ENCODE measurements at regions not wholly inside any gene's neighbourhood (a gene's known extent, or its start where the extent isn't known, plus 50 kb on each side); places are given as distances from the start of the nearest gene placed in this dataset.

DNA sequence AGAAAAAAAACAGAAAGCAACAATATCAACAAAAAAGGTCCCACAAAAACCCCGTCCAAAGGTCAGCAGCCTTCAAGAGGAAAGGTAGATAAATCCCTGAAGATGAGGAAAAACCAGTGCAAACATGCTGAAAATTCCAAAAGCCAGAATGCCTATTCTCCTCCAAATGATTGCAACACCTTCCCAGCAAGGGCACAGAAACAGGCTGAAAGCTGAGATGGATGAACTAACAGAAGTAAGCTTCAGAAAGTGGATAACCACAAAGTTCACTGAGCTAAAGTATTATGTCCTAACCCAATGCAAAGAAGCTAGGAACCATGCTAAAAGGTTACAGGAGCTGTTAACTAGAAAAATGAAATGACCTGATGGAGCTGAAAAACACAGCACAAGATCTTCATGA lies 226.4 kb upstream of the DSEL start:
- H3F3A ChIP-seq (ENCODE audit: insufficient read depth, low read depth): no peaks in the 10 kb centered on the region
- ChIA-PET CTCF (no interaction called here), POLR2A (ENCODE audit: unreplicated experiment) (no interaction called here)
- H3K27me3 ChIP-seq (ENCODE audit: insufficient read depth, low read depth): no peaks in the 10 kb centered on the region
- no peak overlapping the region for H3K27ac ChIP-seq
- no peaks in the 10 kb centered on the region for H3K9me2 ChIP-seq (ENCODE audit: insufficient read depth)
- H3K4me2 ChIP-seq: no peak overlapping the region
- no peaks in the 10 kb centered on the region for H4K20me1 ChIP-seq (ENCODE audit: insufficient read depth)
- DNase-seq: no peak
- no peak overlapping the region for H3K4me3 ChIP-seq
- no TSS peak for BruUV-seq (replicated peaks)
- TF ChIP-seq, protein P1, sequence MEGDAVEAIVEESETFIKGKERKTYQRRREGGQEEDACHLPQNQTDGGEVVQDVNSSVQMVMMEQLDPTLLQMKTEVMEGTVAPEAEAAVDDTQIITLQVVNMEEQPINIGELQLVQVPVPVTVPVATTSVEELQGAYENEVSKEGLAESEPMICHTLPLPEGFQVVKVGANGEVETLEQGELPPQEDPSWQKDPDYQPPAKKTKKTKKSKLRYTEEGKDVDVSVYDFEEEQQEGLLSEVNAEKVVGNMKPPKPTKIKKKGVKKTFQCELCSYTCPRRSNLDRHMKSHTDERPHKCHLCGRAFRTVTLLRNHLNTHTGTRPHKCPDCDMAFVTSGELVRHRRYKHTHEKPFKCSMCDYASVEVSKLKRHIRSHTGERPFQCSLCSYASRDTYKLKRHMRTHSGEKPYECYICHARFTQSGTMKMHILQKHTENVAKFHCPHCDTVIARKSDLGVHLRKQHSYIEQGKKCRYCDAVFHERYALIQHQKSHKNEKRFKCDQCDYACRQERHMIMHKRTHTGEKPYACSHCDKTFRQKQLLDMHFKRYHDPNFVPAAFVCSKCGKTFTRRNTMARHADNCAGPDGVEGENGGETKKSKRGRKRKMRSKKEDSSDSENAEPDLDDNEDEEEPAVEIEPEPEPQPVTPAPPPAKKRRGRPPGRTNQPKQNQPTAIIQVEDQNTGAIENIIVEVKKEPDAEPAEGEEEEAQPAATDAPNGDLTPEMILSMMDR (conservative IDR thresholded peaks at IDR 0.05): no peak
- TF ChIP-seq EZH2 (IDR thresholded peaks at IDR 0.05; ENCODE audit: low read depth): no peak
- H2AFZ ChIP-seq: no peak overlapping the region
- H3K79me2 ChIP-seq (ENCODE audit: low read depth): no peaks in the 10 kb centered on the region
- 0 out of 2 replicates have a peak, but pooled peaks cover 3% of the 10 kb centered on the region for H3K9me3 ChIP-seq (ENCODE audit: insufficient read depth, low read depth)
- no peaks in the 10 kb centered on the region for H3K36me3 ChIP-seq (ENCODE audit: low read depth)
- intact Hi-C loops (cut with micrococcal nuclease; ENCODE audit: unreplicated experiment): no loop called here
- H3K4me1 ChIP-seq (replicated peaks; ENCODE audit: insufficient read depth): no peaks in the 10 kb centered on the region

DNA sequence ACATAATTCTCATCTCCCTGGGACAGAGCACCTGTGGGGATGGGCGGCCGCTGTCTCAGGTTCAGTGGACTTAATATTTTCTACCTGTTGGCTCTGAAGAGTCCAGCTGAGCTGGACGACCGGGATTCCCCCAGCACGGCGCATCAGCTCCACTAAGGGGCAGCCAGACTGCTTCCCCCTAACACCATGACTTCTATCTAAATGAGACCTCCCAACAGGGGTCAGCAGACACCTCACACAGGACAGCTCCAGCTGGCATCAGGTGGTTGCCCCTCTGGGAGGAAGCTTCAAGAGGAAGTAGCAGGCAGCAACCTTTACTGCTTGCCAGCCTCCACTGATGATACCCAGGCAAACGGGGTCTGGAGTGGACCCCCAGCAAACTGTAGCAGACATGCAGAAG lies 226.0 kb upstream of the DSEL start:
- CTCF ChIA-PET: no interaction called here
- Histone ChIP-seq H3K4me2 (no peak overlapping the region), H2AFZ (no peak overlapping the region), H4K20me1 (ENCODE audit: insufficient read depth) (no peaks in the 10 kb centered on the region), H3K4me3 (no peak overlapping the region), H3F3A (ENCODE audit: insufficient read depth, low read depth) (no peaks in the 10 kb centered on the region), H3K27ac (no peak overlapping the region), H3K36me3 (ENCODE audit: low read depth) (no peaks in the 10 kb centered on the region), H3K79me2 (ENCODE audit: low read depth) (no peaks in the 10 kb centered on the region), H3K4me1 (replicated peaks; ENCODE audit: insufficient read depth) (no peaks in the 10 kb centered on the region), H3K9me2 (ENCODE audit: insufficient read depth) (no peaks in the 10 kb centered on the region), H3K27me3 (ENCODE audit: insufficient read depth, low read depth) (no peaks in the 10 kb centered on the region), H3K9me3 (ENCODE audit: insufficient read depth, low read depth) (0 out of 2 replicates have a peak, but pooled peaks cover 3% of the 10 kb centered on the region)
- BruUV-seq (replicated peaks): no TSS peak
- no peak for DNase-seq
- TF ChIP-seq EZH2 (IDR thresholded peaks at IDR 0.05; ENCODE audit: low read depth): no peak
- TF ChIP-seq, protein P1 (conservative IDR thresholded peaks at IDR 0.05): no peak
- intact Hi-C loops (cut with micrococcal nuclease; ENCODE audit: unreplicated experiment): no loop called here
- POLR2A ChIA-PET (ENCODE audit: unreplicated experiment): no interaction called here

DNA sequence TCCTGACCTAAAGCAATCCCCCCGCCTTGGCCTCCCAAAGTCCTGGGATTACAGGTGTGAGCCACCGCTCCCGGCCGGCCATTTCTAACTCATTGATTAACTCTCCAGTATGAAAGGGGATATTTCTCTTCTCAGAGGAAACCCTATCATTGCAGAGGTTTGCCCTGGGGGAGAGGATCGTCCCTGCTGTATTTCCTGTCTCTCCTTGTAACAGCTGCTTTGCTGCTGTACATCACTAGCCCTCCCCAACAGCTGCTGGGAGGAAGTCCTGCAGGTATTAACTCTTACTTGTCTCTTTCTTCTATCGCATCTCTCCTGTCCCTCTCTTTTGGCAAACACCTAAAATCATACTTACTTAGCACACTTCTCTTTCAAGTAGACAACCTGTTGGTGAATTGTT lies 219.0 kb upstream of the DSEL start:
- no peak overlapping the region for H3K4me3 ChIP-seq
- intact Hi-C loops (cut with micrococcal nuclease; ENCODE audit: unreplicated experiment): no loop called here

More for the DNA sequence above, 219.0 kb upstream of the DSEL start:
- no TSS peak for BruUV-seq (replicated peaks)
- POLR2A ChIA-PET (ENCODE audit: unreplicated experiment): no interaction called here
- no peak overlapping the region for H3K4me2 ChIP-seq
- no peak overlapping the region for H2AFZ ChIP-seq
- DNase-seq: no peak
- CTCF ChIA-PET: no interaction called here
- peaks cover 4% of the 10 kb centered on the region; the same call in 1 of the 2 replicates for H3K9me3 ChIP-seq (ENCODE audit: insufficient read depth, low read depth)
- H3F3A ChIP-seq (ENCODE audit: insufficient read depth, low read depth): no peaks in the 10 kb centered on the region; the same call in 1 of the 2 replicates
- no peaks in the 10 kb centered on the region for H3K9me2 ChIP-seq (ENCODE audit: insufficient read depth)
- no peaks in the 10 kb centered on the region for H3K27me3 ChIP-seq (ENCODE audit: insufficient read depth, low read depth)
- no peak for TF ChIP-seq EZH2 (IDR thresholded peaks at IDR 0.05; ENCODE audit: low read depth)
- TF ChIP-seq, protein P1 (conservative IDR thresholded peaks at IDR 0.05): no peak
- no peaks in the 10 kb centered on the region for H3K36me3 ChIP-seq (ENCODE audit: low read depth)
- H3K79me2 ChIP-seq (ENCODE audit: low read depth): no peaks in the 10 kb centered on the region
- no peaks in the 10 kb centered on the region for H3K4me1 ChIP-seq (replicated peaks; ENCODE audit: insufficient read depth)
- no peaks in the 10 kb centered on the region for H4K20me1 ChIP-seq (ENCODE audit: insufficient read depth)
- no peak overlapping the region for H3K27ac ChIP-seq
